Stomach (tissue), 8 donors: ENCODE measurements at regions not wholly inside any gene's neighbourhood (a gene's known extent, or its start where the extent isn't known, plus 50 kb on each side); places are given as distances from the start of the nearest gene placed in this dataset.

Experiments used
- DNase-seq, 2 donors: peaks; one replicate each; pipeline versions ENCODE4 v3.0.0 to v3.0.0-alpha.2; 2013 to 2019
- H3K27ac ChIP-seq, 5 donors: fragments of 200-600 bp in 4 of 5; sonication (generic) in 4 of 5; one replicate each; pipeline ENCODE4 v1.5.1; 2013 to 2019; ENCODE audit warnings: mild to moderate bottlenecking in 1 of 5, moderate library complexity in 1 of 5
- H3K27me3 ChIP-seq, 3 donors: fragments of 200-600 bp; sonication (generic); one replicate each; pipeline ENCODE4 v1.5.1; 2017 to 2019; ENCODE audit warnings: mixed run types in 1 of 3
- H3K36me3 ChIP-seq, 4 donors: fragments of 200-600 bp; sonication (generic); 1 replicate in 3 of 4; 2 replicates in 1 of 4; pipeline ENCODE4 v1.5.1; 2016 to 2019
- H3K4me1 ChIP-seq, 4 donors: fragments of 200-600 bp; sonication (generic); one replicate each; pipeline ENCODE4 v1.5.1; 2016 to 2019
- H3K4me3 ChIP-seq, 4 donors: fragments of 200-600 bp; sonication (generic) in 3 of 4; one replicate each; pipeline ENCODE4 v1.5.1; 2016 to 2019; ENCODE audit warnings: mild to moderate bottlenecking in 1 of 4
- H3K9me3 ChIP-seq, 4 donors: fragments of 200-600 bp; sonication (generic); one replicate each; pipeline ENCODE4 v1.5.1; 2016 to 2019
- EP300 ChIP-seq: sonication (generic); formaldehyde crosslinking; IDR thresholded peaks from one replicate; pipeline ENCODE4 v1.6.1; 2017; ENCODE audit warnings: antibody characterized with exemption
- POLR2A ChIP-seq, 4 donors: fragments of 450-650 bp; IDR thresholded peaks; one replicate each; pipeline ENCODE4 v1.6.1; 2016; ENCODE audit warnings: antibody characterized with exemption in 4 of 4, control low read depth in 2 of 4, mild to moderate bottlenecking in 1 of 4, moderate library complexity in 1 of 4
- POLR2AphosphoS5 ChIP-seq, 3 donors: sonication (generic); formaldehyde crosslinking; IDR thresholded peaks; one replicate each; pipeline ENCODE4 v1.6.1; 2016; ENCODE audit warnings: antibody characterized with exemption in 3 of 3
- WGBS, 5 donors: extraction: QIAGEN DNeasy Blood & Tissue Kit in 3 of 5; methylation state at CpG; one replicate each; pipeline versions ENCODE4 v1.1.5 to v1.1.7; 2013 to 2018; 5-methylcytosine and 5-hydroxymethylcytosine counted together
- intact Hi-C: fragments of 100-400 bp; cut with DNase I; formaldehyde crosslinking; loops from one replicate; pipeline ENCODE4 v1.15.1; 2023; ENCODE audit warnings: low total_unique reads
- TF ChIP-seq, protein P1 (sequence below), 7 experiments: fragments of 450-650 bp in 4 of 7; fragments of 200-600 bp in 3 of 7; sonication (generic) in 3 of 7; IDR thresholded peaks; one replicate each; pipeline ENCODE4 v1.5.1; 2016 to 2019; ENCODE audit warnings: antibody characterized with exemption in 7 of 7, control low read depth in 2 of 7, mild to moderate bottlenecking in 1 of 7
- donor health status: healthy with polysubstance abuse.
- donor health status: Bipolar disorder and iron deficiency.
- donor health status: healthy.

DNA sequence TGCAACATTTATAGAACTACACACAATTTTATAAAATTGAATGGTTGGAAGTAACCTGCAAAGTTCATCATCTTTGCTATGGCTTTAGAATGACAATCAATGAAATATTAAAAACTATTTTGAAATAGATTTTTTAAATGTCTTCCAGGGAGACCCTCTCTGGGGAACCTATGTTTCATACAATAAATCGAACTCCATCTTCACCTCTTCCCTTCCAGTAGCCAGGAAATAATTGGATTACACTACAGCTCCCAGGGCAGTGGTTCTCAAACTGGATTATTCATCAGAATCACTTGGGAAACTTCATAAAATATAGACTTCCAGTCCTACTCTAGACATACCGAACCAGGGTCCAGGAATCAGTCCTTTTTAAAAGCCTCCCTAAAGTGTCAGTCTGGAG is 328.4 kb downstream of the DUSP6 start:
- H3K4me3 ChIP-seq, result no peak overlapping the region
- DNase-seq, result no peak
- TF ChIP-seq POLR2A (IDR thresholded peaks at IDR 0.05), result no peak
- TF ChIP-seq, protein P1, sequence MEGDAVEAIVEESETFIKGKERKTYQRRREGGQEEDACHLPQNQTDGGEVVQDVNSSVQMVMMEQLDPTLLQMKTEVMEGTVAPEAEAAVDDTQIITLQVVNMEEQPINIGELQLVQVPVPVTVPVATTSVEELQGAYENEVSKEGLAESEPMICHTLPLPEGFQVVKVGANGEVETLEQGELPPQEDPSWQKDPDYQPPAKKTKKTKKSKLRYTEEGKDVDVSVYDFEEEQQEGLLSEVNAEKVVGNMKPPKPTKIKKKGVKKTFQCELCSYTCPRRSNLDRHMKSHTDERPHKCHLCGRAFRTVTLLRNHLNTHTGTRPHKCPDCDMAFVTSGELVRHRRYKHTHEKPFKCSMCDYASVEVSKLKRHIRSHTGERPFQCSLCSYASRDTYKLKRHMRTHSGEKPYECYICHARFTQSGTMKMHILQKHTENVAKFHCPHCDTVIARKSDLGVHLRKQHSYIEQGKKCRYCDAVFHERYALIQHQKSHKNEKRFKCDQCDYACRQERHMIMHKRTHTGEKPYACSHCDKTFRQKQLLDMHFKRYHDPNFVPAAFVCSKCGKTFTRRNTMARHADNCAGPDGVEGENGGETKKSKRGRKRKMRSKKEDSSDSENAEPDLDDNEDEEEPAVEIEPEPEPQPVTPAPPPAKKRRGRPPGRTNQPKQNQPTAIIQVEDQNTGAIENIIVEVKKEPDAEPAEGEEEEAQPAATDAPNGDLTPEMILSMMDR (IDR thresholded peaks at IDR 0.05), result no peak
- TF ChIP-seq EP300, result no peak
- no peak for TF ChIP-seq POLR2AphosphoS5 (IDR thresholded peaks at IDR 0.05)
- no peaks in the 10 kb centered on the region for H3K27me3 ChIP-seq
- 82 to 92% (median 88%) methylated on average over 2 of the region's 2 CpGs for WGBS, 5 donors
- intact Hi-C loops, result no loop called here
- H3K9me3 ChIP-seq, result no peaks in the 10 kb centered on the region
- peaks cover 0 to 11% (median 7%) of the 10 kb centered on the region in 4 donors for H3K4me1 ChIP-seq
- no peak overlapping the region for H3K27ac ChIP-seq
- no peaks in the 10 kb centered on the region for H3K36me3 ChIP-seq

- H3K4me3 ChIP-seq, result no peak overlapping the region
- H3K36me3 ChIP-seq, result no peaks in the 10 kb centered on the region
- H3K4me1 ChIP-seq, result peaks cover 0 to 20% (median 13%) of the 10 kb centered on the region in 4 donors
- H3K9me3 ChIP-seq, result no peaks in the 10 kb centered on the region
- WGBS, 5 donors, result 94 to 98% (median 97%) methylated on average over 6 of the region's 6 CpGs
- H3K27ac ChIP-seq, result no peak overlapping the region
- intact Hi-C loops, result no loop called here
- no peak for TF ChIP-seq POLR2AphosphoS5 (IDR thresholded peaks at IDR 0.05)
- no peak for TF ChIP-seq POLR2A (IDR thresholded peaks at IDR 0.05)
- TF ChIP-seq EP300, result no peak
- TF ChIP-seq, protein P1 (IDR thresholded peaks at IDR 0.05), result no peak
- no peak for DNase-seq
- H3K27me3 ChIP-seq, result no peaks in the 10 kb centered on the region
Measured at GRCh38 chr12:89020689-89021088, 331.6 kb downstream of the DUSP6 start.

GRCh38 chr12:89020121-89020480 is 332.2 kb downstream of the DUSP6 start:
- no peak overlapping the region for H3K4me3 ChIP-seq
- DNase-seq, result no peak
- TF ChIP-seq, protein P1 (IDR thresholded peaks at IDR 0.05), result no peak
- no peak for TF ChIP-seq POLR2AphosphoS5 (IDR thresholded peaks at IDR 0.05)
- TF ChIP-seq EP300, result no peak
- no peak for TF ChIP-seq POLR2A (IDR thresholded peaks at IDR 0.05)
- intact Hi-C loops, result no loop called here
- no peak overlapping the region for H3K27ac ChIP-seq
- no peaks in the 10 kb centered on the region for H3K27me3 ChIP-seq
- H3K9me3 ChIP-seq, result no peaks in the 10 kb centered on the region
- no peaks in the 10 kb centered on the region for H3K36me3 ChIP-seq
- peaks cover 0 to 20% (median 13%) of the 10 kb centered on the region in 4 donors for H3K4me1 ChIP-seq

GRCh38 chr12:89019439-89020120 is 332.7 kb downstream of the DUSP6 start:
- TF ChIP-seq POLR2AphosphoS5 (IDR thresholded peaks at IDR 0.05) (peak in 1 of 3 donors; percentile 68), POLR2A (IDR thresholded peaks at IDR 0.05) (no peak), EP300 (no peak)
- TF ChIP-seq, protein P1 (IDR thresholded peaks at IDR 0.05), result peak in 5 of 7 experiments; percentile 70 to 89 (median 83)
- H3K4me3 ChIP-seq, result peak overlapping the region in 3 of 4 donors; percentile 18 to 32 (median 27)

More at GRCh38 chr12:89019439-89020120, 332.7 kb downstream of the DUSP6 start:
- no peaks in the 10 kb centered on the region for H3K36me3 ChIP-seq
- H3K4me1 ChIP-seq, result peaks cover 0 to 20% (median 13%) of the 10 kb centered on the region in 4 donors
- H3K27ac ChIP-seq, result no peak overlapping the region
- no peaks in the 10 kb centered on the region for H3K27me3 ChIP-seq
- intact Hi-C loops, result loop anchor here (10.0 kb wide), 1 partner anchor 505 kb away; the partner anchor contains the start of genes GALNT4 and POC1B
- 3 to 4% (median 4%) methylated on average over 14 of the region's 14 CpGs for WGBS, 5 donors
- DNase-seq, result peak; percentile 84 to 94
- no peaks in the 10 kb centered on the region for H3K9me3 ChIP-seq
